PC-9 (cell line): ENCODE measurements at regions not wholly inside any gene's neighbourhood (a gene's known extent, or its start where the extent isn't known, plus 50 kb on each side); places are given as distances from the start of the nearest gene placed in this dataset.

Experiments used
- BruUV-seq: library from RNA; stranded (reverse); fragments of 400-500 nt; replicated peaks from 2 replicates; lab custom pipeline; 2021; lab: Mats Ljungman, UMichigan
- CTCF ChIA-PET: fragments of 300-600 bp; sonication (Branson Sonifier 250); formaldehyde crosslinking; loops from one replicate; lab custom pipeline; 2022; ENCODE audit warnings: antibody characterized with exemption; lab: Charles Lee
- POLR2A ChIA-PET: fragments of 300-600 bp; sonication (Branson Sonifier 250); formaldehyde crosslinking; loops from one replicate; lab custom pipeline; 2022; ENCODE audit warnings: antibody characterized with exemption; ENCODE audit not compliant: unreplicated experiment; lab: Charles Lee
- DNase-seq, 2 experiments: peaks; one replicate each; pipeline versions ENCODE4 v3.0.0 to v3.0.0-alpha.2; 2015 to 2022; ENCODE audit warnings: mixed read lengths in 1 of 2
- H2AFZ ChIP-seq: fragments of 200-600 bp; sonication (generic); 2 replicates; pipeline ENCODE4 v1.8.1; 2017; ENCODE audit warnings: antibody characterized with exemption
- H3F3A ChIP-seq: fragments of 200-600 bp; sonication (generic); 2 replicates; pipeline ENCODE4 v1.8.1; 2017; ENCODE audit warnings: antibody characterized with exemption, mild to moderate bottlenecking, low read depth; ENCODE audit not compliant: insufficient read depth
- H3K27ac ChIP-seq: fragments of 200-600 bp; sonication (generic); 2 replicates; pipeline ENCODE4 v1.6.1; 2016; ENCODE audit warnings: mixed run types
- H3K27me3 ChIP-seq: fragments of 200-600 bp; sonication (generic); 2 replicates; pipeline ENCODE4 v1.6.1; 2016; ENCODE audit warnings: low read depth, mixed run types; ENCODE audit not compliant: insufficient read depth
- H3K36me3 ChIP-seq: fragments of 200-600 bp; sonication (generic); 2 replicates; pipeline ENCODE4 v1.6.1; 2016; ENCODE audit warnings: low read depth, mixed run types
- H3K4me1 ChIP-seq: fragments of 200-600 bp; sonication (generic); replicated peaks from 2 replicates; pipeline ENCODE4 v1.6.1; 2016; ENCODE audit warnings: mixed run types; ENCODE audit not compliant: insufficient read depth
- H3K4me2 ChIP-seq: fragments of 200-600 bp; sonication (generic); 2 replicates; pipeline ENCODE4 v1.6.1; 2017; ENCODE audit warnings: mixed run types
- H3K4me3 ChIP-seq: fragments of 200-600 bp; sonication (generic); 2 replicates; pipeline ENCODE4 v1.6.1; 2016; ENCODE audit warnings: mixed run types
- H3K79me2 ChIP-seq: fragments of 200-600 bp; sonication (generic); 2 replicates; pipeline ENCODE4 v1.6.1; 2017; ENCODE audit warnings: low read depth, mixed run types
- H3K9me2 ChIP-seq: fragments of 200-600 bp; sonication (generic); 2 replicates; pipeline ENCODE4 v1.8.1; 2017; ENCODE audit warnings: mild to moderate bottlenecking; ENCODE audit not compliant: insufficient read depth
- H3K9me3 ChIP-seq: fragments of 200-600 bp; sonication (generic); 2 replicates; pipeline ENCODE4 v1.8.1; 2016; ENCODE audit warnings: low read depth; ENCODE audit not compliant: insufficient read depth
- H4K20me1 ChIP-seq: fragments of 200-600 bp; sonication (generic); 2 replicates; pipeline ENCODE4 v1.8.1; 2017; ENCODE audit not compliant: insufficient read depth
- EZH2 ChIP-seq: fragments of 200-600 bp; sonication (generic); IDR thresholded peaks from 2 replicates; pipeline ENCODE4 v1.8.0; 2017; ENCODE audit warnings: antibody characterized with exemption, low read depth
- intact Hi-C: fragments of 100-400 bp; cut with micrococcal nuclease; formaldehyde crosslinking; loops from one replicate; pipeline ENCODE4 v1.10.0; 2022; ENCODE audit not compliant: unreplicated experiment
- TF ChIP-seq, protein P1 (sequence below): fragments of 200-600 bp; sonication (generic); conservative IDR thresholded peaks from 2 replicates; pipeline ENCODE4 v1.6.1; 2017; ENCODE audit warnings: mixed run types, antibody characterized with exemption, mild to moderate bottlenecking, moderate library complexity

DNA sequence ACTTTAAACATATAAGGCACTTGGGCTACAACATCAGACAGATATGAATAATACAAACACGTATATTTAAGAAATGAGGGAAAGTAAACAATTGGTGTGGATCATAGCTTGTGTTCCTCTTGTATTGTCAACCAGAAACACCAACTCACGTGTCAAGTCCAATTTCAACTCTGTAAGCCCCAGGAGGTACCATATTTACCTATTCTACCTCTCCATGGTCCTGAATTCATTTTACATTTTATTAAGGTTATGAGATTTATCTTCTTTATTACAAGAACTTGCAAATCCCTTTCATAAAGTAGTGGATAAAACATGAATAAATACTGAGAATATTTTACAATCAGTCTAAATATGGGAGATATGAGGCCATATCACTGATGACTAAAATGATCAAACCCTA, 501.6 kb downstream of the MAT2B start:
- ChIA-PET POLR2A (no interaction called here), CTCF (no interaction called here)
- Histone ChIP-seq H3K79me2 (no peaks in the 10 kb centered on the region), H3F3A (no peaks in the 10 kb centered on the region), H3K4me3 (no peak overlapping the region), H3K9me2 (no peaks in the 10 kb centered on the region), H4K20me1 (no peaks in the 10 kb centered on the region), H3K27ac (no peak overlapping the region), H2AFZ (no peak overlapping the region), H3K9me3 (no peaks in the 10 kb centered on the region), H3K36me3 (no peaks in the 10 kb centered on the region), H3K4me1 (no peaks in the 10 kb centered on the region), H3K27me3 (no peaks in the 10 kb centered on the region), H3K4me2 (no peak overlapping the region)
- no peak for DNase-seq
- intact Hi-C loops = no loop called here
- TF ChIP-seq EZH2 = no peak
- TF ChIP-seq, protein P1, sequence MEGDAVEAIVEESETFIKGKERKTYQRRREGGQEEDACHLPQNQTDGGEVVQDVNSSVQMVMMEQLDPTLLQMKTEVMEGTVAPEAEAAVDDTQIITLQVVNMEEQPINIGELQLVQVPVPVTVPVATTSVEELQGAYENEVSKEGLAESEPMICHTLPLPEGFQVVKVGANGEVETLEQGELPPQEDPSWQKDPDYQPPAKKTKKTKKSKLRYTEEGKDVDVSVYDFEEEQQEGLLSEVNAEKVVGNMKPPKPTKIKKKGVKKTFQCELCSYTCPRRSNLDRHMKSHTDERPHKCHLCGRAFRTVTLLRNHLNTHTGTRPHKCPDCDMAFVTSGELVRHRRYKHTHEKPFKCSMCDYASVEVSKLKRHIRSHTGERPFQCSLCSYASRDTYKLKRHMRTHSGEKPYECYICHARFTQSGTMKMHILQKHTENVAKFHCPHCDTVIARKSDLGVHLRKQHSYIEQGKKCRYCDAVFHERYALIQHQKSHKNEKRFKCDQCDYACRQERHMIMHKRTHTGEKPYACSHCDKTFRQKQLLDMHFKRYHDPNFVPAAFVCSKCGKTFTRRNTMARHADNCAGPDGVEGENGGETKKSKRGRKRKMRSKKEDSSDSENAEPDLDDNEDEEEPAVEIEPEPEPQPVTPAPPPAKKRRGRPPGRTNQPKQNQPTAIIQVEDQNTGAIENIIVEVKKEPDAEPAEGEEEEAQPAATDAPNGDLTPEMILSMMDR = no peak
- no TSS peak for BruUV-seq

DNA sequence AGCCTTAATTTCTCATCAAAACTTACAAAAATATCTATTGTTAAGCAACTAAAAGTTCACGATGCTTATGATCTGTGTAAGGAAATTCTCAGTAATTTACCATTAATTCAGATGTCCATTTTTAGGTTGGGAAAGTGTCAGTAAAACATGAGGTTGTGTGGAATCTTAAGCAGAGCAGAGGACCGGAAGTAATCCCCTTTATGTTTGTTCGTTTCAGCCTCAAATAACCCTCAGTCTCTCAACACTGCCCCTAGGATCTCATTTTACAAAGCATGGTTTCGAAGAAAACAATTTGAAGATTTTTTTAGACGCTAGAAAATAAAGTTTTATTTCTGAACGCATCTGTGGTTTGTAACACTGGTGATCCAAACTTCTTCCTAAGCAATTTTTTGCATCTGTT, 504.2 kb downstream of the MAT2B start:
- Histone ChIP-seq H4K20me1 (no peaks in the 10 kb centered on the region), H3K9me3 (no peaks in the 10 kb centered on the region), H3K9me2 (no peaks in the 10 kb centered on the region), H3K4me3 (no peak overlapping the region), H3K36me3 (no peaks in the 10 kb centered on the region), H3F3A (no peaks in the 10 kb centered on the region), H3K4me1 (no peaks in the 10 kb centered on the region), H3K4me2 (no peak overlapping the region), H3K27ac (no peak overlapping the region), H2AFZ (no peak overlapping the region), H3K79me2 (no peaks in the 10 kb centered on the region), H3K27me3 (no peaks in the 10 kb centered on the region)
- TF ChIP-seq, protein P1 = no peak
- no peak for TF ChIP-seq EZH2
- DNase-seq = no peak
- BruUV-seq = no TSS peak
- ChIA-PET POLR2A (no interaction called here), CTCF (no interaction called here)
- intact Hi-C loops = loop anchor here (5.0 kb wide), 2 partner anchors 312 to 447 kb away; no protein-coding TSS in a partner anchor

DNA sequence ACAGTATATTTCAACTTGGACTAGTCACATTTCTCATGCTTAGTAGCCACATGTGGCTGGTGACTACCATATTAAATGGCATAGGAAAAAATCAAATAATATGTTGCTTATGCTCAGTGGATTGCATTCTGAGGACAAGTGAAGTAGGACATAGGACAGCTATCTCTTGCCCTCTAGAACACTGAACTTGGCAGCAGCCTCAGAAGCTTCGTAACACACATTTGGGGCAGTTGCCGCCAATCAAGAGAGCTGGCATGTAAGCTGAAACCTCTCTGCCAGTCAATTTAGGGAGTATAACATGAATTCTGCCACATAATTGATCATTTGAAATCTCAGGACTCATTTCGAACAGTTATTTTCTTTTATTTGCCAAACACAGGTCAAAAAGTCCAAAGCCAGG, 505.5 kb downstream of the MAT2B start:
- intact Hi-C loops = loop anchor here (5.0 kb wide), 2 partner anchors 314 to 449 kb away; no protein-coding TSS in a partner anchor
- H3F3A ChIP-seq = no peaks in the 10 kb centered on the region
- POLR2A ChIA-PET = no interaction called here
- H3K27me3 ChIP-seq = no peaks in the 10 kb centered on the region
- H2AFZ ChIP-seq = no peak overlapping the region
- H3K27ac ChIP-seq = no peak overlapping the region
- DNase-seq = no peak
- no peaks in the 10 kb centered on the region for H3K36me3 ChIP-seq
- no TSS peak for BruUV-seq
- CTCF ChIA-PET = no interaction called here
- no peaks in the 10 kb centered on the region for H4K20me1 ChIP-seq
- H3K4me2 ChIP-seq = no peak overlapping the region
- no peaks in the 10 kb centered on the region for H3K9me3 ChIP-seq
- H3K9me2 ChIP-seq = no peaks in the 10 kb centered on the region
- no peaks in the 10 kb centered on the region for H3K4me1 ChIP-seq
- no peaks in the 10 kb centered on the region for H3K79me2 ChIP-seq
- no peak for TF ChIP-seq EZH2
- TF ChIP-seq, protein P1 = no peak
- no peak overlapping the region for H3K4me3 ChIP-seq
